LNCaP clone FGC (cell line): ENCODE measurements at regions not wholly inside any gene's neighbourhood (a gene's known extent, or its start where the extent isn't known, plus 50 kb on each side); places are given as distances from the start of the nearest gene placed in this dataset.

ENCODE experiments used
- DNase-seq: peaks from one replicate; pipeline ENCODE4 v3.0.0-alpha.2; 2011; ENCODE audit warnings: low read depth
- H3K4me3 ChIP-seq: 2 replicates; pipeline ENCODE4 v1.5.1; 2011; ENCODE audit warnings: mild to moderate bottlenecking, low read depth, low read length, control low read depth
- CTCF ChIP-seq: IDR thresholded peaks from 2 replicates; pipeline ENCODE4 v1.5.1; 2012; ENCODE audit warnings: mild to moderate bottlenecking; ENCODE audit not compliant: control insufficient read depth, insufficient read depth; ENCODE audit errors: extremely low read depth

GRCh38 chr17:53680745-53681144 lies 142.0 kb upstream of the KIF2B start:
- no peak for DNase-seq
- TF ChIP-seq CTCF: no peak
- no peak overlapping the region for H3K4me3 ChIP-seq

DNA sequence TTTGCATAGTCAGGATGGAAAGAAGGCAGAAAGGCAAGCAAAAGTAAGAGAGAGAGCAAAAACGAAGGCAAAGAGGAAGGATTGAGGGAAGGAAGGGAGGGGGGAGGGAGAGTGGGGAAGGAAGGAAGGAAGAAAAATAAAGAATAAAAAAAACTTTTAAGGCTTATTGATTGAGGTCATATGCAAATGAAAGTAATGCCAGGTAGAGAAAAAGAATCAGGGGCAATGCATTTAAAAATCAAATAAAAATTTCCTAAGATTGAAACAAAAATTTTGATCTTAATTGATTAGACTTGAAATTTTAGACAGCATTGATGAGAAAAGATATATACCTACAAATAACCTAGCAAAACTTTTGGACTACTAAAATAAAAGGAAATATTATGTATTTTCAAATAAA lies 153.9 kb upstream of the KIF2B start:
- no peak for TF ChIP-seq CTCF
- H3K4me3 ChIP-seq: no peak overlapping the region
- no peak for DNase-seq

- no peak for TF ChIP-seq CTCF
- no peak overlapping the region for H3K4me3 ChIP-seq
- DNase-seq: no peak
Measured at GRCh38 chr17:53662608-53663007, 160.1 kb upstream of the KIF2B start.

GRCh38 chr17:53659181-53659580 lies 163.5 kb upstream of the KIF2B start:
- no peak for TF ChIP-seq CTCF
- DNase-seq: no peak
- no peak overlapping the region for H3K4me3 ChIP-seq

- no peak for DNase-seq
- no peak for TF ChIP-seq CTCF
- no peak overlapping the region for H3K4me3 ChIP-seq
Measured at GRCh38 chr17:53655591-53655990, 167.1 kb upstream of the KIF2B start.

DNA sequence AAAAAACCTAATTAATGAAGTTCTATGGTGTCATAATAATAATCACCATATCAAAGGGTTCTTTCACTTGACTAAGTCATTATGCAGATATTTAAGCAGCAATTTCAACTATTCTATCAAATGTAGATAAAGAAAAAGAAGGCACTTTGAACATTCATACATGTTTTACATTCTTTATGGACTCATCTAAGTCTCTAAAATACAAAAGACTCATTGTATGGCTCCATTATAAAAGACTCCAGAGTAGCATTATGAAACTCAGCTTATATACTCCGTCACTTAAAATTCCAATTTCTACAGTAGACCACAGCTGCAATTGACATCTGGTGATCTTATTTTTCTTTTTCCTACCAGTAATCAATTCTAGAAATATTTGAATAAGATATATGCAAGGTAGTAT lies 173.5 kb upstream of the KIF2B start:
- no peak overlapping the region for H3K4me3 ChIP-seq
- no peak for DNase-seq
- no peak for TF ChIP-seq CTCF

GRCh38 chr17:53646835-53647234 lies 175.9 kb upstream of the KIF2B start:
- no peak for DNase-seq

More at GRCh38 chr17:53646835-53647234, 175.9 kb upstream of the KIF2B start:
- no peak overlapping the region for H3K4me3 ChIP-seq
- no peak for TF ChIP-seq CTCF
